DND-41 (cell line): ENCODE measurements at regions not wholly inside any gene's neighbourhood (a gene's known extent, or its start where the extent isn't known, plus 50 kb on each side); places are given as distances from the start of the nearest gene placed in this dataset.
A peak's percentile ranks its signal among the peaks of the same experiment; 100 is the strongest.

Experiments used
- ATAC-seq: fragments of 200-7000 bp; cut with Tn5 transposase; 3 replicates; pipeline ENCODE4 v1.9.1; 2021; ENCODE audit warnings: low read depth; ENCODE audit not compliant: insufficient read depth
- DNase-seq: peaks from one replicate; pipeline ENCODE4 v3.0.0-alpha.2; 2020
- H2AFZ ChIP-seq: 2 replicates; pipeline ENCODE4 v1.6.0; 2012; ENCODE audit warnings: low read depth, low read length
- H3K27ac ChIP-seq: 2 replicates; pipeline ENCODE4 v1.5.1; 2012; ENCODE audit warnings: low read length, inconsistent platforms
- H3K27me3 ChIP-seq: fragments of 200-600 bp; sonication (generic); 2 replicates; pipeline ENCODE4 v1.6.0; 2012; ENCODE audit warnings: low read length, mild to moderate bottlenecking, inconsistent platforms; ENCODE audit not compliant: insufficient read depth, poor library complexity
- H3K36me3 ChIP-seq: 2 replicates; pipeline ENCODE4 v1.5.1; 2012; ENCODE audit warnings: low read length, inconsistent platforms; ENCODE audit not compliant: insufficient read depth
- H3K4me1 ChIP-seq: 2 replicates; pipeline ENCODE4 v1.5.1; 2012; ENCODE audit warnings: mild to moderate bottlenecking, low read length; ENCODE audit not compliant: insufficient read depth
- H3K4me2 ChIP-seq: 2 replicates; pipeline ENCODE4 v1.6.0; 2012; ENCODE audit warnings: mild to moderate bottlenecking, moderate library complexity, low read length, inconsistent platforms; ENCODE audit not compliant: insufficient read depth
- H3K4me3 ChIP-seq, 2 experiments: fragments of 200-600 bp in 1 of 2; shearing (Covaris generic) in 1 of 2; 2 replicates each; pipeline ENCODE4 v1.5.1; 2012 to 2016; ENCODE audit warnings: inconsistent platforms in 2 of 2, low read length in 2 of 2, mild to moderate bottlenecking in 2 of 2, low read depth in 1 of 2, moderate library complexity in 1 of 2
- H3K79me2 ChIP-seq: 2 replicates; pipeline ENCODE4 v1.6.0; 2012; ENCODE audit warnings: low read length, inconsistent platforms; ENCODE audit not compliant: insufficient read depth
- H3K9ac ChIP-seq: 2 replicates; pipeline ENCODE4 v1.6.0; 2012; ENCODE audit warnings: low read depth, mild to moderate bottlenecking, inconsistent platforms, low read length, moderate library complexity
- H3K9me3 ChIP-seq: 2 replicates; pipeline ENCODE4 v1.5.1; 2012; ENCODE audit warnings: low read length, moderate library complexity, mild to moderate bottlenecking, inconsistent platforms; ENCODE audit not compliant: insufficient read depth, severe bottlenecking
- H4K20me1 ChIP-seq: 2 replicates; pipeline ENCODE4 v1.6.0; 2012; ENCODE audit warnings: low read length; ENCODE audit not compliant: insufficient read depth
- CTCF ChIP-seq: IDR thresholded peaks from 2 replicates; pipeline ENCODE4 v1.5.1; 2012; ENCODE audit warnings: borderline replicate concordance, low read length, moderate library complexity, mild to moderate bottlenecking; ENCODE audit not compliant: poor library complexity, severe bottlenecking; ENCODE audit errors: extremely low read depth
- EZH2 ChIP-seq: IDR thresholded peaks from 3 replicates; pipeline ENCODE4 v1.6.1; 2012; ENCODE audit warnings: borderline replicate concordance, low read depth, mild to moderate bottlenecking, moderate library complexity, low read length, inconsistent platforms; ENCODE audit not compliant: severe bottlenecking

- H3K4me3 ChIP-seq = no peak overlapping the region
- TF ChIP-seq EZH2 (no peak), CTCF (no peak)
- no peak for DNase-seq
- H4K20me1 ChIP-seq = no peaks in the 10 kb centered on the region
- H3K27ac ChIP-seq = no peak overlapping the region
- no peaks in the 10 kb centered on the region for H3K4me1 ChIP-seq
- H3K79me2 ChIP-seq = no peaks in the 10 kb centered on the region
- no peak overlapping the region for H3K9ac ChIP-seq
- no peaks in the 10 kb centered on the region for H3K27me3 ChIP-seq
- H2AFZ ChIP-seq = no peak overlapping the region
- ATAC-seq = no peak
- H3K9me3 ChIP-seq = peaks cover 3% of the 10 kb centered on the region
- no peak overlapping the region for H3K4me2 ChIP-seq
- no peaks in the 10 kb centered on the region for H3K36me3 ChIP-seq
Measured at GRCh38 chr21:22490049-22490448, 1491.8 kb downstream of the NCAM2 start.

GRCh38 chr21:22516230-22516629 lies 1518.0 kb downstream of the NCAM2 start:
- Histone ChIP-seq H3K79me2 (no peaks in the 10 kb centered on the region), H4K20me1 (no peaks in the 10 kb centered on the region), H3K27me3 (no peaks in the 10 kb centered on the region), H3K9me3 (peaks cover 14% of the 10 kb centered on the region), H3K36me3 (no peaks in the 10 kb centered on the region), H2AFZ (no peak overlapping the region), H3K4me2 (no peak overlapping the region), H3K4me1 (peaks cover 57% of the 10 kb centered on the region), H3K27ac (peak overlapping the region; percentile 56), H3K9ac (no peak overlapping the region), H3K4me3 (no peak overlapping the region)
- ATAC-seq = peak; percentile 64
- peak; percentile 21 for DNase-seq
- no peak for TF ChIP-seq EZH2
- no peak for TF ChIP-seq CTCF

GRCh38 chr21:22535630-22536029 lies 1537.4 kb downstream of the NCAM2 start:
- Histone ChIP-seq H3K27ac (peak overlapping the region; percentile 28), H3K4me1 (peaks cover 26% of the 10 kb centered on the region), H3K4me3 (no peak overlapping the region), H3K79me2 (no peaks in the 10 kb centered on the region), H4K20me1 (no peaks in the 10 kb centered on the region), H3K4me2 (no peak overlapping the region), H3K9me3 (peaks cover 25% of the 10 kb centered on the region), H3K36me3 (no peaks in the 10 kb centered on the region), H2AFZ (no peak overlapping the region), H3K9ac (no peak overlapping the region), H3K27me3 (no peaks in the 10 kb centered on the region)
- ATAC-seq (no peak), DNase-seq (no peak)
- TF ChIP-seq EZH2 (no peak), CTCF (no peak)

GRCh38 chr21:22536509-22536908 lies 1538.3 kb downstream of the NCAM2 start:
- ATAC-seq = peak; percentile 79
- peaks cover 26% of the 10 kb centered on the region for H3K4me1 ChIP-seq
- DNase-seq = no peak
- H3K27ac ChIP-seq = no peak overlapping the region; the same call in 1 of the 2 replicates
- TF ChIP-seq CTCF = no peak
- TF ChIP-seq EZH2 = no peak
- H3K9me3 ChIP-seq = peaks cover 25% of the 10 kb centered on the region
- no peak overlapping the region for H3K9ac ChIP-seq
- no peak overlapping the region for H2AFZ ChIP-seq
- H3K79me2 ChIP-seq = no peaks in the 10 kb centered on the region
- no peak overlapping the region for H3K4me2 ChIP-seq
- H3K27me3 ChIP-seq = no peaks in the 10 kb centered on the region
- H4K20me1 ChIP-seq = no peaks in the 10 kb centered on the region
- no peak overlapping the region for H3K4me3 ChIP-seq
- no peaks in the 10 kb centered on the region for H3K36me3 ChIP-seq
